K562 (cell line): ENCODE measurements at regions not wholly inside any gene's neighbourhood (a gene's known extent, or its start where the extent isn't known, plus 50 kb on each side); places are given as distances from the start of the nearest gene placed in this dataset.

ENCODE experiments used
- EHMT2 ChIP-seq: fragments of 450-650 bp; IDR thresholded peaks from 2 replicates; pipeline ENCODE4 v1.6.1; 2018; ENCODE audit warnings: antibody characterized with exemption
- GABPA ChIP-seq: fragments of 200-800 bp; sonication (Bioruptor generic); conservative IDR thresholded peaks from 2 replicates; pipeline ENCODE4 v1.6.1; 2016; ENCODE audit warnings: low read depth, missing genetic modification characterization, missing compliant biosample characterization
- NR4A1 ChIP-seq, 2 experiments: fragments of 250-450 bp in 1 of 2; fragments of 450-650 bp in 1 of 2; sonication (Bioruptor Pico) in 1 of 2; IDR thresholded peaks; 2 replicates each; pipeline versions ENCODE4 v1.4.0 to v1.6.1; 2016 to 2020; ENCODE audit warnings: mild to moderate bottlenecking in 2 of 2, missing compliant biosample characterization in 1 of 2, missing genetic modification characterization in 1 of 2, moderate library complexity in 1 of 2
- YY1 ChIP-seq, 3 experiments: IDR thresholded peaks; 2 replicates each; pipeline ENCODE4 v1.6.1; 2011; ENCODE audit warnings: low read length in 2 of 3, mild to moderate bottlenecking in 2 of 3, moderate library complexity in 2 of 3, borderline replicate concordance in 1 of 3, control low read depth in 1 of 3, low read depth in 1 of 3; ENCODE audit not compliant: insufficient read depth in 3 of 3, insufficient replicate concordance in 2 of 3, control insufficient read depth in 1 of 3, insufficient read length in 1 of 3; ENCODE audit errors: extremely low read depth in 1 of 3
- TF ChIP-seq, protein P1 (sequence below), 2 experiments: fragments of 450-650 bp; IDR thresholded peaks; 2 replicates each; pipeline ENCODE4 v1.6.1; 2016; ENCODE audit warnings: mild to moderate bottlenecking in 2 of 2, borderline replicate concordance in 1 of 2, low read depth in 1 of 2, moderate library complexity in 1 of 2
- TF ChIP-seq, protein P2 (sequence below): fragments of 450-650 bp; conservative IDR thresholded peaks from 2 replicates; pipeline ENCODE4 v1.6.1; 2016; ENCODE audit warnings: missing genetic modification characterization, low read depth, mild to moderate bottlenecking, missing compliant biosample characterization, moderate library complexity
- TF ChIP-seq, protein P3 (sequence below): IDR thresholded peaks from 2 replicates; pipeline ENCODE4 v1.6.1; 2014; ENCODE audit warnings: antibody characterized with exemption
- TF ChIP-seq, protein P4 (sequence below): fragments of 250-450 bp; sonication (Bioruptor Pico); IDR thresholded peaks from 2 replicates; pipeline ENCODE4 v1.8.0; 2022; ENCODE audit warnings: moderate library complexity, mild to moderate bottlenecking, inconsistent platforms

DNA sequence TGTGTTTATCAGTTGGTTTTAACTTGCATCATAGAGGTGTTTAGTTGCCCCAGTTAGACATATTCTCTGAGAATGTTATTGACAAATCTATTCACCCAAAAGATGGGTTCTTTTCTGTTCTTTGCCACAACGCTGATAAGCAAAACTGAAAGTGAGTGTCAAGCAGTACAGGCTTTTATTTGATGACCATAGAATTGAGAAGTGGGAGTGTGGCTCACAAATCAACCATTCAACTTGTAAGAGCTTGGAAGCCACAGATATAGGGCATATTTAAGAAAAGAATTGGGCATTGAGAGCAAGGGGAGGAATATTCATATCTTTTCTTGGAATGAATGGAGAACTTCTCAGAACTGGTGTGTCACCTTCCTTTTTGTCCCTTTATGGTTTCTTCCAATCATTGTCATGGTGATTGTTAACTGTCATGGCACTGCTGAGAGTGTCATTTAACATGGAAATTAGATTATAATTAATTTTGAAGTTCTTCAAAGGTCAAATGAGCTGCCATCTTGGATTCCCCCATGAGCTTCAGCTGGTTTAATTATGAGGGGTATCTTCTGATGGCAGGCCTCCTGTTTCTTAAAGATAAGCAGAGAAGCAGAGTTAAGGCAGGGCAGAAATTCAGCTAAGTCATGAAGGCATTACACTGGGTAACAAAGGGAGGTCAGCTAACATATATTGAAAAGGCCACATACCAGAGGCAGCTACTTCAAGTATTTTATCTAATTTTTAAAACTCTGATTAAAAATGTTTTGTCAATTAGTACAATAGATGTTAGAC is 254.0 kb upstream of the HTR1E start (continued):
- TF ChIP-seq, protein P1, sequence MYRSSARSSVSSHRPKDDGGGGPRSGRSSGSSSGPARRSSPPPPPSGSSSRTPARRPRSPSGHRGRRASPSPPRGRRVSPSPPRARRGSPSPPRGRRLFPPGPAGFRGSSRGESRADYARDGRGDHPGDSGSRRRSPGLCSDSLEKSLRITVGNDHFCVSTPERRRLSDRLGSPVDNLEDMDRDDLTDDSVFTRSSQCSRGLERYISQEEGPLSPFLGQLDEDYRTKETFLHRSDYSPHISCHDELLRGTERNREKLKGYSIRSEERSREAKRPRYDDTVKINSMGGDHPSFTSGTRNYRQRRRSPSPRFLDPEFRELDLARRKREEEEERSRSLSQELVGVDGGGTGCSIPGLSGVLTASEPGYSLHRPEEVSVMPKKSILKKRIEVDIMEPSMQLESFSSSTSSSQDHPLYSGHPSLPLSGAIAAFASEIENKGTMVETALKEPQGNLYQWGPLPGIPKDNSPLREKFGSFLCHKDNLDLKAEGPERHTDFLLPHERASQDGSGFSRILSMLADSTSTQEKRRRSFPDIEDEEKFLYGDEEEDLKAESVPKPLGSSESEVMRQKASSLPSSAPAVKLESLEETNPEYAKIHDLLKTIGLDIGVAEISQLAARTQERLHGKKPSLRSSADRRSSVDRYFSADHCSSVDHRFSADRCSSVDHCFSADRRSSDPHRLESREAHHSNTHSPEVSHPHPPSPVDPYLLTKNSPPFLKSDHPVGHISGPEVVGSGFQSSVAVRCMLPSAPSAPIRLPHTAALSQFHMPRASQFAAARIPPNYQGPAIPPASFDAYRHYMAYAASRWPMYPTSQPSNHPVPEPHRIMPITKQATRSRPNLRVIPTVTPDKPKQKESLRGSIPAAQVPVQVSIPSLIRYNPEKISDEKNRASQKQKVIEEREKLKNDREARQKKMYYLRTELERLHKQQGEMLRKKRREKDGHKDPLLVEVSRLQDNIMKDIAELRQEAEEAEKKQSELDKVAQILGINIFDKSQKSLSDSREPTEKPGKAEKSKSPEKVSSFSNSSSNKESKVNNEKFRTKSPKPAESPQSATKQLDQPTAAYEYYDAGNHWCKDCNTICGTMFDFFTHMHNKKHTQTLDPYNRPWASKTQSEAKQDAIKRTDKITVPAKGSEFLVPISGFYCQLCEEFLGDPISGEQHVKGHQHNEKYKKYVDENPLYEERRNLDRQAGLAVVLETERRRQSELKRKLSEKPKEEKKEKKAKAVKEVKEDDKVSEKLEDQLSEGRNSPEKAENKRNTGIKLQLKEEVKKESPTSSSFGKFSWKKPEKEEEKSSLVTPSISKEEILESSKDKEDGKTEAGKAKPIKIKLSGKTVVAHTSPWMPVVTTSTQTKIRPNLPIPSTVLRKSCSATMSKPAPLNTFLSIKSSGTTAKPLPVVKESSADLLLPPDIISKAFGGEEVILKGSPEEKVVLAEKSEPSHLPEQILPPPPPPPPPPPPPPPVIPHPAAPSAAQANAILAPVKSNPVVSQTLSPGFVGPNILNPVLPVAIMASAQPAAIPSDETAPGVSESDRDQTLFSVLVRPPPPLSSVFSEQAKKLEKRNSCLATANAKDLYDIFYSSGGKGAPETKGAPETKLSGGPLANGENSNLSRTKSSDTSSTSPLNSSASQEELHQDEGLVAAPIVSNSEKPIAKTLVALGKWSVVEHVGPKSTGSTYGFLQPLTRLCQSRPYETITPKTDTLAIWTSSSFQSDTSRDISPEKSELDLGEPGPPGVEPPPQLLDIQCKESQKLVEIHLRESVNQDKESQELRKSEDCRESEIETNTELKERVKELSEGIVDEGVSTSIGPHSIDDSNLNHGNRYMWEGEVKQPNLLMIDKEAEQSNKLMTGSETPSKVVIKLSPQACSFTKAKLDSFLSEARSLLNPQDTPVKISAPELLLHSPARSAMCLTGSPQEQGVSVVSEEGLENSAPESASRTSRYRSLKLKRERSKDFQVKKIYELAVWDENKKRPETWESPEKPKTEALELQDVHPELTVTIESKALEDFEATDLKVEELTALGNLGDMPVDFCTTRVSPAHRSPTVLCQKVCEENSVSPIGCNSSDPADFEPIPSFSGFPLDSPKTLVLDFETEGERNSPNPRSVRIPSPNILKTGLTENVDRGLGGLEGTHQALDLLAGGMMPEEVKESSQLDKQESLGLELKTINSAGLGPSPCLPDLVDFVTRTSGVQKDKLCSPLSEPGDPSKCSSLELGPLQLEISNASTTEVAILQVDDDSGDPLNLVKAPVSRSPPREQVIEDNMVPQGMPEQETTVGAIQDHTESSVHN (IDR thresholded peaks at IDR 0.05; ENCODE audit: borderline replicate concordance in 1 of 2, low read depth in 1 of 2) = no peak
- TF ChIP-seq, protein P2, sequence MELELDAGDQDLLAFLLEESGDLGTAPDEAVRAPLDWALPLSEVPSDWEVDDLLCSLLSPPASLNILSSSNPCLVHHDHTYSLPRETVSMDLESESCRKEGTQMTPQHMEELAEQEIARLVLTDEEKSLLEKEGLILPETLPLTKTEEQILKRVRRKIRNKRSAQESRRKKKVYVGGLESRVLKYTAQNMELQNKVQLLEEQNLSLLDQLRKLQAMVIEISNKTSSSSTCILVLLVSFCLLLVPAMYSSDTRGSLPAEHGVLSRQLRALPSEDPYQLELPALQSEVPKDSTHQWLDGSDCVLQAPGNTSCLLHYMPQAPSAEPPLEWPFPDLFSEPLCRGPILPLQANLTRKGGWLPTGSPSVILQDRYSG = peak; percentile 46; the same call in 1 of the 2 replicates
- TF ChIP-seq EHMT2 (no peak; the same call in 1 of the 2 replicates), YY1 (IDR thresholded peaks at IDR 0.05; ENCODE audit: borderline replicate concordance in 1 of 3, control insufficient read depth in 1 of 3, extremely low read depth in 1 of 3, insufficient read depth in 3 of 3, insufficient read length in 1 of 3, insufficient replicate concordance in 2 of 3, low read depth in 1 of 3, low read length in 2 of 3) (peak in 1 of 3 experiments; percentile 86), GABPA (peak; percentile 57; the same call in 1 of the 2 replicates), NR4A1 (CRISPR knock-in tag; IDR thresholded peaks at IDR 0.05) (no peak), NR4A1 (tag; IDR thresholded peaks at IDR 0.05) (peak; percentile 60; the same call in 1 of the 2 replicates)
- TF ChIP-seq, protein P3, sequence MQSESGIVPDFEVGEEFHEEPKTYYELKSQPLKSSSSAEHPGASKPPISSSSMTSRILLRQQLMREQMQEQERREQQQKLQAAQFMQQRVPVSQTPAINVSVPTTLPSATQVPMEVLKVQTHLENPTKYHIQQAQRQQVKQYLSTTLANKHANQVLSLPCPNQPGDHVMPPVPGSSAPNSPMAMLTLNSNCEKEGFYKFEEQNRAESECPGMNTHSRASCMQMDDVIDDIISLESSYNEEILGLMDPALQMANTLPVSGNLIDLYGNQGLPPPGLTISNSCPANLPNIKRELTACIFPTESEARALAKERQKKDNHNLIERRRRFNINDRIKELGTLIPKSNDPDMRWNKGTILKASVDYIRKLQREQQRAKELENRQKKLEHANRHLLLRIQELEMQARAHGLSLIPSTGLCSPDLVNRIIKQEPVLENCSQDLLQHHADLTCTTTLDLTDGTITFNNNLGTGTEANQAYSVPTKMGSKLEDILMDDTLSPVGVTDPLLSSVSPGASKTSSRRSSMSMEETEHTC = no peak
- TF ChIP-seq, protein P4, sequence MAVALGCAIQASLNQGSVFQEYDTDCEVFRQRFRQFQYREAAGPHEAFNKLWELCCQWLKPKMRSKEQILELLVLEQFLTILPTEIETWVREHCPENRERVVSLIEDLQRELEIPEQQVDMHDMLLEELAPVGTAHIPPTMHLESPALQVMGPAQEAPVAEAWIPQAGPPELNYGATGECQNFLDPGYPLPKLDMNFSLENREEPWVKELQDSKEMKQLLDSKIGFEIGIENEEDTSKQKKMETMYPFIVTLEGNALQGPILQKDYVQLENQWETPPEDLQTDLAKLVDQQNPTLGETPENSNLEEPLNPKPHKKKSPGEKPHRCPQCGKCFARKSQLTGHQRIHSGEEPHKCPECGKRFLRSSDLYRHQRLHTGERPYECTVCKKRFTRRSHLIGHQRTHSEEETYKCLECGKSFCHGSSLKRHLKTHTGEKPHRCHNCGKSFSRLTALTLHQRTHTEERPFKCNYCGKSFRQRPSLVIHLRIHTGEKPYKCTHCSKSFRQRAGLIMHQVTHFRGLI = no peak
